ENCODE measurements at regions not wholly inside any gene's neighbourhood (a gene's known extent, or its start where the extent isn't known, plus 50 kb on each side); places are given as distances from the start of the nearest gene placed in this dataset.

DNA sequence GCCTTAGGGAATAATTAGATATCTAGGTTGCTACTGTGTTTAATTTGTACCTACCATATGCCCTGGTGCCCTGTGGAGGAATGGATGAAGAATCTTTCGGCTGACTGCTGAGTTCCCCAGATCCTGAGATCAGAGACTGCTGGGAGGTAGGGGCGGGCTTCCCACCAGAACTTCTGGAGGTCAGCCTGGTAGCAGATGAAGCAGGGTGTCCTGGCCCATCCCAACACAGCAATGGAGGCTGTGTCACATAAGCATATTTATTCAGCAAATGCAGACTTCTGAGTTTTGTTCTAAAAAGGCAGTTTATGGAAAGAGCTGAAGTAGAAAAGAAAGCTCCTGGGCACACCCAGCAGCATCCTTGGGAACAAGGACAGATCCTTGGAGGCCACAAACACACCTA is 74.0 kb downstream of the KRTAP19-8 start:
- H3K27me3 ChIP-seq (ENCODE audit: control insufficient read depth in 3 of 3, insufficient read depth in 3 of 3, low read length in 2 of 3), result no peaks in the 10 kb centered on the region
- 87 to 95% methylated on average over 2 of the region's 2 CpGs for WGBS, 2 donors
- H3K27ac ChIP-seq (ENCODE audit: low read depth in 1 of 2, low read length in 1 of 2), result no peak overlapping the region
- no peaks in the 10 kb centered on the region for H3K4me1 ChIP-seq (ENCODE audit: control insufficient read depth in 5 of 5, insufficient read depth in 5 of 5, low read length in 5 of 5)
- no peak overlapping the region for H3K9ac ChIP-seq (ENCODE audit: insufficient read depth in 1 of 2, low read length in 2 of 2)
- H3K9me3 ChIP-seq (ENCODE audit: control insufficient read depth in 4 of 4, insufficient read depth in 3 of 4, low read length in 3 of 4), result peaks cover 0 to 4% (median 1%) of the 10 kb centered on the region in 4 donors
- no peaks in the 10 kb centered on the region for H3K36me3 ChIP-seq (ENCODE audit: control insufficient read depth in 4 of 4, insufficient read depth in 4 of 4, low read length in 4 of 4)
- DNase-seq (no peak), ATAC-seq (ENCODE audit: insufficient read depth, low FRiP score) (no peak)
- no peak overlapping the region for H3K4me3 ChIP-seq
- TF ChIP-seq, protein P1, sequence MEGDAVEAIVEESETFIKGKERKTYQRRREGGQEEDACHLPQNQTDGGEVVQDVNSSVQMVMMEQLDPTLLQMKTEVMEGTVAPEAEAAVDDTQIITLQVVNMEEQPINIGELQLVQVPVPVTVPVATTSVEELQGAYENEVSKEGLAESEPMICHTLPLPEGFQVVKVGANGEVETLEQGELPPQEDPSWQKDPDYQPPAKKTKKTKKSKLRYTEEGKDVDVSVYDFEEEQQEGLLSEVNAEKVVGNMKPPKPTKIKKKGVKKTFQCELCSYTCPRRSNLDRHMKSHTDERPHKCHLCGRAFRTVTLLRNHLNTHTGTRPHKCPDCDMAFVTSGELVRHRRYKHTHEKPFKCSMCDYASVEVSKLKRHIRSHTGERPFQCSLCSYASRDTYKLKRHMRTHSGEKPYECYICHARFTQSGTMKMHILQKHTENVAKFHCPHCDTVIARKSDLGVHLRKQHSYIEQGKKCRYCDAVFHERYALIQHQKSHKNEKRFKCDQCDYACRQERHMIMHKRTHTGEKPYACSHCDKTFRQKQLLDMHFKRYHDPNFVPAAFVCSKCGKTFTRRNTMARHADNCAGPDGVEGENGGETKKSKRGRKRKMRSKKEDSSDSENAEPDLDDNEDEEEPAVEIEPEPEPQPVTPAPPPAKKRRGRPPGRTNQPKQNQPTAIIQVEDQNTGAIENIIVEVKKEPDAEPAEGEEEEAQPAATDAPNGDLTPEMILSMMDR (IDR thresholded peaks at IDR 0.05; ENCODE audit: control extremely low read depth, extremely low read depth), result no peak

DNA sequence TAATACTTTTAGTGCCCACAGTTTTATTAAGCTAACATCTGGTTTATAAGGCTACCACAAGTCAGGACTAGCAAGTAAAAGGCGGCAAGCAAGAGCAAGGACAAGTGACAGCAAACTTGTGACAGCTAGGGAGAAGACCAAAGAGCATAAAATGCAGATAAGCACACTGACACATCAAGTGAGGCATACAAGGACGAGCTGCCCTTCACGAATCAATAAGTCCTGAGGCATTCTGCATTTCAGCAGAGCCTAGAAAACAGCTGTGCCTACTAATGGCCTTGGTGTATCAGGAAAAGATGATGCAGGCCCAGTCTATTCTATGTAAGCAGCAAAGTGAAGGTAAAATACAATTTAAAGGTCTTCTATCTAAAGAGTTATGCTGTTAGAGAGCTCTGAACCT is 74.8 kb downstream of the KRTAP19-8 start:
- no peak overlapping the region for H3K9ac ChIP-seq (ENCODE audit: insufficient read depth in 1 of 2, low read length in 2 of 2)
- ATAC-seq (ENCODE audit: insufficient read depth, low FRiP score) (no peak), DNase-seq (no peak)
- peaks cover 0 to 2% (median under 1%) of the 10 kb centered on the region in 5 donors for H3K4me1 ChIP-seq (ENCODE audit: control insufficient read depth in 5 of 5, insufficient read depth in 5 of 5, low read length in 5 of 5)
- H3K27ac ChIP-seq (ENCODE audit: low read depth in 1 of 2, low read length in 1 of 2), result no peak overlapping the region
- no peaks in the 10 kb centered on the region for H3K36me3 ChIP-seq (ENCODE audit: control insufficient read depth in 4 of 4, insufficient read depth in 4 of 4, low read length in 4 of 4)
- peaks cover 0 to 4% (median 1%) of the 10 kb centered on the region in 4 donors for H3K9me3 ChIP-seq (ENCODE audit: control insufficient read depth in 4 of 4, insufficient read depth in 3 of 4, low read length in 3 of 4)
- TF ChIP-seq, protein P1 (IDR thresholded peaks at IDR 0.05; ENCODE audit: control extremely low read depth, extremely low read depth), result no peak
- no peak overlapping the region for H3K4me3 ChIP-seq
- WGBS, 2 donors, result 68 to 71% methylated on average over 3 of the region's 3 CpGs
- no peaks in the 10 kb centered on the region for H3K27me3 ChIP-seq (ENCODE audit: control insufficient read depth in 3 of 3, insufficient read depth in 3 of 3, low read length in 2 of 3)

DNA sequence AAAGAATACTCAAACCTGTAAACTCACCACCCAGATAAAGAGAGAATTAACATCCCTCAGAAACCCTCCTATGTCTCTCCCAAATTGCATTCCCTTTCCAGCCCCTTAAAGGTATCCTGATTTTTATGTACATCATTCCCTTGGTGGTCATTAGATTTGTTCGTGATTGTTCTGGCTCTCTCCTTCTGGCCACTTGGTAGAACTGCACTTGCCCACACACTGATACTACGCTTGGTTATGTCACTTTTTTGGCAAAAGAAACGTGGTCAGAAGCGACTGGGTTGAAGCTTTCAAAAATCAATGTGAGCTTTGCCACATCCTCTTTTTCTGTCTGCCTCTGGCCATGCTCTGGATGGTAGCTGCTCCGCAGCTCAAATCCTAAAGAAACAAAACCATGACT is 76.3 kb downstream of the KRTAP19-8 start:
- H3K9me3 ChIP-seq (ENCODE audit: control insufficient read depth in 4 of 4, insufficient read depth in 3 of 4, low read length in 3 of 4), result peaks cover 0 to 4% (median 1%) of the 10 kb centered on the region in 4 donors
- DNase-seq, result no peak
- no peaks in the 10 kb centered on the region for H3K36me3 ChIP-seq (ENCODE audit: control insufficient read depth in 4 of 4, insufficient read depth in 4 of 4, low read length in 4 of 4)
- 70 to 72% methylated on average over 5 of the region's 5 CpGs for WGBS, 2 donors
- H3K27me3 ChIP-seq (ENCODE audit: control insufficient read depth in 3 of 3, insufficient read depth in 3 of 3, low read length in 2 of 3), result no peaks in the 10 kb centered on the region
- TF ChIP-seq, protein P1 (IDR thresholded peaks at IDR 0.05; ENCODE audit: control extremely low read depth, extremely low read depth), result no peak
- no peak for ATAC-seq (ENCODE audit: insufficient read depth, low FRiP score)
- no peak overlapping the region for H3K27ac ChIP-seq (ENCODE audit: low read depth in 1 of 2, low read length in 1 of 2)
- no peak overlapping the region for H3K9ac ChIP-seq (ENCODE audit: insufficient read depth in 1 of 2, low read length in 2 of 2)
- no peak overlapping the region for H3K4me3 ChIP-seq
- H3K4me1 ChIP-seq (ENCODE audit: control insufficient read depth in 5 of 5, insufficient read depth in 5 of 5, low read length in 5 of 5), result peaks cover 0 to 12% (median 4%) of the 10 kb centered on the region in 5 donors

DNA sequence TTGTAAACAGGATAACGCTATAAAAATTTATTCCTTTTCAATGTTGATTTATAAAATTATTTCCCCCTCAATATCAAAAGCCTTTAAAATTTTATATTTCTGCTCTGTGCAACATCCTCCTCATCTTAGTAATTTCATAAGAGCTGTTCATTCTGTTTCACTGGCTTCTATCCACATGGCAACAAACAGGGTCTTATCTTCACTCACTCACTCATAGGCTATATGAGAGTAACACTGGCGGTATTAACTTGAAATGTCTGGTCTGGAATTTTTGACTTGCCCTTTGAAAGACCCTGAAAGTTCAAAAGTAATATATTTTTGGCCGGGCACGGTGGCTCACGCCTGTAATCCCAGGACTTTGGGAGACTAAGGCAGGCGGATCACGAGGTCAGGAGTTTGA is 77.4 kb upstream of the KRTAP11-1 start:
- no peaks in the 10 kb centered on the region for H3K27me3 ChIP-seq (ENCODE audit: control insufficient read depth in 3 of 3, insufficient read depth in 3 of 3, low read length in 2 of 3)
- 71 to 87% methylated on average over 7 of the region's 7 CpGs for WGBS, 2 donors
- H3K9me3 ChIP-seq (ENCODE audit: control insufficient read depth in 4 of 4, insufficient read depth in 3 of 4, low read length in 3 of 4), result peaks cover 0 to 4% (median 0%) of the 10 kb centered on the region in 4 donors
- TF ChIP-seq, protein P1 (IDR thresholded peaks at IDR 0.05; ENCODE audit: control extremely low read depth, extremely low read depth), result no peak
- no peak overlapping the region for H3K27ac ChIP-seq (ENCODE audit: low read depth in 1 of 2, low read length in 1 of 2)
- peaks cover 0 to 12% (median 4%) of the 10 kb centered on the region in 5 donors for H3K4me1 ChIP-seq (ENCODE audit: control insufficient read depth in 5 of 5, insufficient read depth in 5 of 5, low read length in 5 of 5)
- no peak overlapping the region for H3K4me3 ChIP-seq
- no peak for ATAC-seq (ENCODE audit: insufficient read depth, low FRiP score)
- DNase-seq, result peak; percentile 40 to 96 (median 90)
- no peaks in the 10 kb centered on the region for H3K36me3 ChIP-seq (ENCODE audit: control insufficient read depth in 4 of 4, insufficient read depth in 4 of 4, low read length in 4 of 4)
- no peak overlapping the region for H3K9ac ChIP-seq (ENCODE audit: insufficient read depth in 1 of 2, low read length in 2 of 2)
